ENCODE measurements at regions not wholly inside any gene's neighbourhood (a gene's known extent, or its start where the extent isn't known, plus 50 kb on each side); places are given as distances from the start of the nearest gene placed in this dataset.
A peak's percentile ranks its signal among the peaks of the same experiment; 100 is the strongest.

DNA sequence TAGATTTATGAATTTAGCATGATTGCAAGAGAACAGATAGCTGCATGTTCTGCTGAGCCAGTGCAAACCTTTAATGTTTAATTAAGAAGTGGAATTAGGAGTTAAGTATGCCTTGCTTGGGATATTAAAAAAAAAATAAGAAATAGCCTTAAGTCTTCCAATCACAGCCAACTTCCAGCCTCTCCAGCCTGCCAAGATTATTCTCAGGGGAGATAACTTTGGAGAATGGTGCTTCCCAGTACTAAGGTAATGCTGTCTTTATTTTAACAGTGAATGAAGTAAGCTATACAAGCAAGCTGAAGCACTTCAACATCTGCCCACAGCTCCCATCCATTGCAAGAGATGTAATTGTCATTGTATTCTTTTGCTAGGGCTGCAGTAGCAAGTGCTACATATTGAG, 389.5 kb upstream of the ASIC2 start:
- Histone ChIP-seq H3K4me1 (ENCODE audit: control insufficient read depth in 2 of 3, insufficient read depth in 2 of 3, low read depth in 1 of 3, low read length in 3 of 3) (no peaks in the 10 kb centered on the region), H3K9me3 (ENCODE audit: control insufficient read depth in 2 of 3, insufficient read depth in 1 of 3, low read length in 3 of 3) (no peaks in the 10 kb centered on the region), H3K9ac (ENCODE audit: low read length in 3 of 3) (no peak overlapping the region), H3K27ac (ENCODE audit: low read depth in 2 of 2, low read length in 2 of 2) (no peak overlapping the region), H3K4me3 (ENCODE audit: low read length in 3 of 3) (no peak overlapping the region), H3K36me3 (ENCODE audit: control insufficient read depth in 2 of 3, insufficient read depth in 3 of 3, low read length in 3 of 3) (no peaks in the 10 kb centered on the region), H3K27me3 (ENCODE audit: control insufficient read depth, insufficient read depth, low read length) (no peaks in the 10 kb centered on the region)
- intact Hi-C loops (cut with DNase I): no loop called here
- TF ChIP-seq, protein P1, sequence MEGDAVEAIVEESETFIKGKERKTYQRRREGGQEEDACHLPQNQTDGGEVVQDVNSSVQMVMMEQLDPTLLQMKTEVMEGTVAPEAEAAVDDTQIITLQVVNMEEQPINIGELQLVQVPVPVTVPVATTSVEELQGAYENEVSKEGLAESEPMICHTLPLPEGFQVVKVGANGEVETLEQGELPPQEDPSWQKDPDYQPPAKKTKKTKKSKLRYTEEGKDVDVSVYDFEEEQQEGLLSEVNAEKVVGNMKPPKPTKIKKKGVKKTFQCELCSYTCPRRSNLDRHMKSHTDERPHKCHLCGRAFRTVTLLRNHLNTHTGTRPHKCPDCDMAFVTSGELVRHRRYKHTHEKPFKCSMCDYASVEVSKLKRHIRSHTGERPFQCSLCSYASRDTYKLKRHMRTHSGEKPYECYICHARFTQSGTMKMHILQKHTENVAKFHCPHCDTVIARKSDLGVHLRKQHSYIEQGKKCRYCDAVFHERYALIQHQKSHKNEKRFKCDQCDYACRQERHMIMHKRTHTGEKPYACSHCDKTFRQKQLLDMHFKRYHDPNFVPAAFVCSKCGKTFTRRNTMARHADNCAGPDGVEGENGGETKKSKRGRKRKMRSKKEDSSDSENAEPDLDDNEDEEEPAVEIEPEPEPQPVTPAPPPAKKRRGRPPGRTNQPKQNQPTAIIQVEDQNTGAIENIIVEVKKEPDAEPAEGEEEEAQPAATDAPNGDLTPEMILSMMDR (IDR thresholded peaks at IDR 0.05; ENCODE audit: borderline replicate concordance, extremely low read depth, insufficient read depth): no peak
- DNase-seq (no peak), FAIRE-seq (no peak)

DNA sequence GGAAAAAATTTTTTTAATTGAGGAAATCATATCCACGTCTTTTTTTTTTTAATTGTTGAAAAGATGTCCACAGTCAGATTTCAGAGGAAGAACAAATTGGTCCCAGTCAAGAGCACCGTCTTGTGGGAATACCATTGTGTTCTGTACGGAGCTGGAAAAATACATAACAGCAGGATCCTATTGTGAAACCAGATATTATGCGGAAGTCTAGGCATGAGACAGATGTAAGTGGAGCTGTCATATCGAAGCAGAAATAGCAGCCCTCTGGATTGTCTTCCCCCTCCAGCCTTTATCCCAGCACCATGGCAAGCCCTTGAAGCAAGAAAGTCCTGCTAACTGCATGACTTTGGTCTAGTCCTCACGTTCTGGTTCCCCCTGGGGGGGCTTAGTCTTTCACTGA, 391.6 kb upstream of the ASIC2 start:
- FAIRE-seq (no peak), DNase-seq (no peak)
- Histone ChIP-seq H3K36me3 (ENCODE audit: control insufficient read depth in 2 of 3, insufficient read depth in 3 of 3, low read length in 3 of 3) (no peaks in the 10 kb centered on the region), H3K9me3 (ENCODE audit: control insufficient read depth in 2 of 3, insufficient read depth in 1 of 3, low read length in 3 of 3) (no peaks in the 10 kb centered on the region), H3K4me1 (ENCODE audit: control insufficient read depth in 2 of 3, insufficient read depth in 2 of 3, low read depth in 1 of 3, low read length in 3 of 3) (no peaks in the 10 kb centered on the region), H3K9ac (ENCODE audit: low read length in 3 of 3) (no peak overlapping the region), H3K27ac (ENCODE audit: low read depth in 2 of 2, low read length in 2 of 2) (no peak overlapping the region), H3K4me3 (ENCODE audit: low read length in 3 of 3) (no peak overlapping the region), H3K27me3 (ENCODE audit: control insufficient read depth, insufficient read depth, low read length) (no peaks in the 10 kb centered on the region)
- TF ChIP-seq, protein P1 (IDR thresholded peaks at IDR 0.05; ENCODE audit: borderline replicate concordance, extremely low read depth, insufficient read depth): no peak
- intact Hi-C loops (cut with DNase I): no loop called here

DNA sequence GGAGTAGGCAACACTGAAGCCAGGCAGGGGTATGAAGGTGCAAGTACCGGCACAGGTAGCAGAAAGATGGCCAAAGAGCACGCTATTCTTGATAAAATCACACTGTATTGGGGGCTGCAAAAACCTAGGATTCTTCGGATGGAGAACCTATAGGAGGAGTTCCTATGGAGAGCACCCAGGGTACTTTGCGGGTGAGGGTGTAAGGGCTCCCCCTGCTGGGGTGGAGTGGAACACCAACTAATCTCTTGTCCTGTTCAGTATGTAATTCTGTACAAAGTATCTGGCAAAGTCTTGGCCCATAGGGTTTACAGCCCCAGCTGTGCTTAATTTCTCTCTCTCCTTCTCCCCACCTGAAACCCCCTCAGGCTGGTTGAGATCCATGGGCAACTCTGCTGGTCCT, 393.1 kb upstream of the ASIC2 start:
- DNase-seq: no peak
- Histone ChIP-seq H3K4me3 (ENCODE audit: low read length in 3 of 3) (no peak overlapping the region), H3K27me3 (ENCODE audit: control insufficient read depth, insufficient read depth, low read length) (no peaks in the 10 kb centered on the region), H3K9me3 (ENCODE audit: control insufficient read depth in 2 of 3, insufficient read depth in 1 of 3, low read length in 3 of 3) (no peaks in the 10 kb centered on the region), H3K4me1 (ENCODE audit: control insufficient read depth in 2 of 3, insufficient read depth in 2 of 3, low read depth in 1 of 3, low read length in 3 of 3) (no peaks in the 10 kb centered on the region), H3K9ac (ENCODE audit: low read length in 3 of 3) (no peak overlapping the region), H3K27ac (ENCODE audit: low read depth in 2 of 2, low read length in 2 of 2) (no peak overlapping the region), H3K36me3 (ENCODE audit: control insufficient read depth in 2 of 3, insufficient read depth in 3 of 3, low read length in 3 of 3) (no peaks in the 10 kb centered on the region)
- TF ChIP-seq, protein P1 (IDR thresholded peaks at IDR 0.05; ENCODE audit: borderline replicate concordance, extremely low read depth, insufficient read depth): no peak
- FAIRE-seq: no peak
- intact Hi-C loops (cut with DNase I): no loop called here

DNA sequence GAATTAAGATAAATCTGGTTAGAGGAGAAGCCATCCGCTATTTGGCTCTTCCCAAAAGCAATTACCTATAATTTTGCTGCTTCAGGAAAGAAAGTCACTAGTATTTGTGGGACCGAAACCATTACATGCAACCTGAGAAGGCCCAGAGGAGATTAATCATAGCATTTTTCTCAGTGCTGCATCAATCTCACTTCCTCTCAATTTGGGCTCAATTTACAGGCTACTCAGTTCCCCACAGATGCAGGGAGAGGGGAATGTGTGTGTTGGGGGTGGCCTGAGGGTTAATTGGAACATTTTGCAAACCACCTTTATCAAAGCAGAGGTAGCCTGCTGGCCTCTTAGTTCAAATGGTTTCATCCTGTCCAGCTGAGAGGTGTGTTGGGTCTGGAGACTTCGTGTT, 394.7 kb upstream of the ASIC2 start:
- Histone ChIP-seq H3K36me3 (ENCODE audit: control insufficient read depth in 2 of 3, insufficient read depth in 3 of 3, low read length in 3 of 3) (no peaks in the 10 kb centered on the region), H3K9ac (ENCODE audit: low read length in 3 of 3) (no peak overlapping the region), H3K4me3 (ENCODE audit: low read length in 3 of 3) (no peak overlapping the region), H3K9me3 (ENCODE audit: control insufficient read depth in 2 of 3, insufficient read depth in 1 of 3, low read length in 3 of 3) (no peaks in the 10 kb centered on the region), H3K4me1 (ENCODE audit: control insufficient read depth in 2 of 3, insufficient read depth in 2 of 3, low read depth in 1 of 3, low read length in 3 of 3) (no peaks in the 10 kb centered on the region), H3K27me3 (ENCODE audit: control insufficient read depth, insufficient read depth, low read length) (no peaks in the 10 kb centered on the region), H3K27ac (ENCODE audit: low read depth in 2 of 2, low read length in 2 of 2) (no peak overlapping the region)
- FAIRE-seq (no peak), DNase-seq (peak in 2 of 5 donors; percentile 6 to 12)
- TF ChIP-seq, protein P1 (IDR thresholded peaks at IDR 0.05; ENCODE audit: borderline replicate concordance, extremely low read depth, insufficient read depth): no peak
- intact Hi-C loops (cut with DNase I): no loop called here

Data from kidney (tissue), 13 donors.